CD4-positive, alpha-beta memory T cell (primary cell): ENCODE measurements at regions not wholly inside any gene's neighbourhood (a gene's known extent, or its start where the extent isn't known, plus 50 kb on each side); places are given as distances from the start of the nearest gene placed in this dataset.

Experiments used
- CTCF ChIA-PET: fragments of 350-600 bp; sonication (Branson Sonifier 250); formaldehyde crosslinking; loops from one replicate; lab custom pipeline; 2021; ENCODE audit warnings: inconsistent platforms; ENCODE audit not compliant: partially characterized antibody; lab: Charles Lee
- POLR2A ChIA-PET: fragments of 350-600 bp; sonication (Branson Sonifier 250); formaldehyde crosslinking; loops from one replicate; lab custom pipeline; 2021; ENCODE audit not compliant: partially characterized antibody; lab: Charles Lee
- DNase-seq, 5 donors: peaks; one replicate each; pipeline versions ENCODE4 v3.0.0 to v3.0.0-alpha.2; 2020 to 2022; ENCODE audit warnings: mixed read lengths in 1 of 5
- H3K27ac ChIP-seq: one replicate; pipeline ENCODE4 v1.7.0; 2013; ENCODE audit warnings: low read depth, low read length
- H3K27me3 ChIP-seq: 2 replicates; pipeline ENCODE4 v1.7.0; 2013; ENCODE audit warnings: mild to moderate bottlenecking, low read length, moderate library complexity; ENCODE audit not compliant: insufficient read depth
- H3K36me3 ChIP-seq: 2 replicates; pipeline ENCODE4 v1.7.0; 2013; ENCODE audit warnings: mild to moderate bottlenecking, low read length, moderate library complexity; ENCODE audit not compliant: insufficient read depth
- H3K4me1 ChIP-seq: 2 replicates; pipeline ENCODE4 v1.7.0; 2013; ENCODE audit warnings: mild to moderate bottlenecking, low read length, moderate library complexity; ENCODE audit not compliant: insufficient read depth
- H3K4me3 ChIP-seq, 2 donors: one replicate each; pipeline ENCODE4 v1.7.0; 2013; ENCODE audit warnings: low read length in 2 of 2, mild to moderate bottlenecking in 1 of 2
- H3K9me3 ChIP-seq, 2 donors: one replicate each; pipeline ENCODE4 v1.7.0; 2013; ENCODE audit warnings: low read length in 2 of 2, control low read depth in 1 of 2; ENCODE audit not compliant: control insufficient read depth in 1 of 2
- H3K27ac Mint-ChIP-seq, 7 donors: one replicate each; pipeline ENCODE4 v1.8.0; 2020 to 2021; ENCODE audit warnings: mixed read lengths in 7 of 7, mild to moderate bottlenecking in 6 of 7, inconsistent platforms in 3 of 7, moderate library complexity in 3 of 7
- H3K27me3 Mint-ChIP-seq, 2 donors: one replicate each; pipeline ENCODE4 v1.8.0; 2020 to 2021; ENCODE audit warnings: mixed read lengths in 2 of 2
- H3K36me3 Mint-ChIP-seq, 2 donors: one replicate each; pipeline ENCODE4 v1.8.0; 2020 to 2021; ENCODE audit warnings: mixed read lengths in 2 of 2, inconsistent platforms in 1 of 2, mild to moderate bottlenecking in 1 of 2
- H3K4me1 Mint-ChIP-seq, 4 donors: one replicate each; pipeline ENCODE4 v1.8.0; 2020 to 2021; ENCODE audit warnings: mixed read lengths in 4 of 4, mild to moderate bottlenecking in 1 of 4
- H3K4me3 Mint-ChIP-seq, 8 donors: one replicate each; pipeline ENCODE4 v1.8.0; 2020 to 2021; ENCODE audit warnings: mixed read lengths in 8 of 8, mild to moderate bottlenecking in 7 of 8, moderate library complexity in 6 of 8, inconsistent platforms in 3 of 8
- H3K9me3 Mint-ChIP-seq, 8 donors: one replicate each; pipeline ENCODE4 v1.8.0; 2020 to 2021; ENCODE audit warnings: mixed read lengths in 8 of 8, mild to moderate bottlenecking in 5 of 8, inconsistent platforms in 3 of 8, moderate library complexity in 1 of 8
- intact Hi-C: fragments of 100-400 bp; cut with micrococcal nuclease; formaldehyde crosslinking; loops from one replicate; pipeline ENCODE4 v1.15.1; 2023

DNA sequence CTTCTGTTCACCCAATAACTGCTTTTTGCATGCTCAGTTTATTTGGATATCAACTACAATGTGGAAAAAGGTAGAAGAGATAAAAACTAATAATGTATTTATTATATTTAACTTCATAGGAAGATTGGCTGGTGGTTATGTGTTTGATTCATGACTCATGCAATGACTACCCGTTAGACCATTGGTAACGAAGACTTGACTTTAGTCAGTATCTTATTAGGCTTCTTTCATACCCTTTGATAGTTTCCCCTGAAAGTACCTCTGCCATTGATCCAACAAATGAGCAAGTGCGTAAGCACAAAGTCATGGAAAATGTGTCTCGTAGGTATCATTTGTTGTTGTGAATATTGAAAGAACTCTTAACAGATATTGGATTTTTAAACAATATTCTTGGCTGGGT lies 394.7 kb downstream of the PPP3CA start:
- Mint-ChIP-seq H3K4me1 (peaks cover 0 to 3% (median 0%) of the 10 kb centered on the region in 4 donors), H3K27me3 (peaks cover 0 to 3% of the 10 kb centered on the region in 2 donors), H3K27ac (no peak overlapping the region), H3K4me3 (no peak overlapping the region), H3K36me3 (no peaks in the 10 kb centered on the region), H3K9me3 (peaks cover 0 to 4% (median 0%) of the 10 kb centered on the region in 8 donors)
- H3K4me1 ChIP-seq: no peaks in the 10 kb centered on the region
- no peak for DNase-seq
- H3K9me3 ChIP-seq: no peaks in the 10 kb centered on the region
- CTCF ChIA-PET: interaction anchor here (1.3 to 1.4 kb wide), 2 partner anchors 18 to 778 kb away, joined by 3 to 4 read pairs; no protein-coding TSS in a partner anchor
- intact Hi-C loops: no loop called here
- POLR2A ChIA-PET: no interaction called here
- no peak overlapping the region for H3K27ac ChIP-seq
- no peaks in the 10 kb centered on the region for H3K27me3 ChIP-seq
- H3K36me3 ChIP-seq: no peaks in the 10 kb centered on the region
- no peak overlapping the region for H3K4me3 ChIP-seq

DNA sequence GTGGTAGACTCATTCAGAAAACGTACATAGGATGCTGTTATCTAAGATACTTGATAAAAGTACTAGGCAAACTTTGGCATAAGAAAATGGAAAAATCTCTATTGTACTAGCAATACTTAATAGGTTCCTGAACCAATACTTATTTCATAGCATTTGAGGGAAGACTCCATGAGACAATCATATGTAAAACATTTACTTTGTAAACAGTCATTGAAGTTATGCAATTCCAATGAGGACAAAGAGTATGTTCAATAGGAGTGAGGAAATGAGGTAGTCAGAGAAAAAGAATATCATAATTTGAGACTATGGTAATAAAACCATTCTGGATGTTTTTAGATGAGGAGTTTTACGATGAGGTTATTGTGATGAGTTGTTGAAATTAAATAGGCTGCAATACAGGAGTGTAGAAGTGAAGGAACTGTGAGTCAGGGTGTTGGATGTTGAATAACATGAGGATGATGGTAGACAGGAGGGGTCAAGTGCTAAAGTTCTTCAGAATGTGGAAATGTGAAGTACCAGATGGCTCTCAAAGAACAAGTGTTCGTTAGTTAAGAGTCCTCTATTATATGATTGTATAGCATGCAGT lies 397.9 kb downstream of the PPP3CA start:
- H3K9me3 ChIP-seq: no peaks in the 10 kb centered on the region
- no peak overlapping the region for H3K4me3 Mint-ChIP-seq
- no peaks in the 10 kb centered on the region for H3K36me3 ChIP-seq
- H3K27ac ChIP-seq: no peak overlapping the region
- intact Hi-C loops: no loop called here
- peaks cover 0 to 8% of the 10 kb centered on the region in 2 donors for H3K27me3 Mint-ChIP-seq
- no peaks in the 10 kb centered on the region for H3K4me1 Mint-ChIP-seq
- H3K27ac Mint-ChIP-seq: no peak overlapping the region
- H3K4me1 ChIP-seq: no peaks in the 10 kb centered on the region
- H3K9me3 Mint-ChIP-seq: peaks cover 0 to 7% (median 3%) of the 10 kb centered on the region in 8 donors
- H3K4me3 ChIP-seq: no peak overlapping the region
- no peaks in the 10 kb centered on the region for H3K27me3 ChIP-seq
- POLR2A ChIA-PET: no interaction called here
- CTCF ChIA-PET: no interaction called here
- no peaks in the 10 kb centered on the region for H3K36me3 Mint-ChIP-seq
- DNase-seq: no peak

DNA sequence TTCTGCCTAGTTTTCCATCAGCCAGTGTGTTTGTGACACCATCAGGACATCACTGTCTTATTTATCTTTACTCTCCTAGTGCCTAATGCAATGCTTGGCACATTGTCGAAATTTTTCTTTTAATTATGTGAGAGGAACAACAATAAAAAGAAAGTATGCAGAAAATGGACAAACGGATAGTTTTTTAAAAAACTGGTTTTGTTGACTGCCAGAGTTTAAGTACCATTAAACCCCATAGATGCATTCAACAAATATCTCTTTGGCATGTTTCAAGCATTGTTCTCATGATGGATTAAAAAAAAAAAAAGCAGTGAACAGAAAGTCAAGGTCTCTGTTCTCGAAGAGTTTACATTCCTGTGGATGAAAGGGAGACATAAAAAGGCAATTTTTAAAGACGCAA lies 398.4 kb downstream of the PPP3CA start:
- H3K27me3 ChIP-seq: no peaks in the 10 kb centered on the region
- no peaks in the 10 kb centered on the region for H3K4me1 ChIP-seq
- peaks cover 0 to 8% of the 10 kb centered on the region in 2 donors for H3K27me3 Mint-ChIP-seq
- H3K4me3 ChIP-seq: no peak overlapping the region
- intact Hi-C loops: no loop called here
- H3K4me3 Mint-ChIP-seq: no peak overlapping the region
- H3K4me1 Mint-ChIP-seq: no peaks in the 10 kb centered on the region
- no peak overlapping the region for H3K27ac Mint-ChIP-seq
- ChIA-PET CTCF (no interaction called here), POLR2A (no interaction called here)
- no peaks in the 10 kb centered on the region for H3K36me3 ChIP-seq
- no peak overlapping the region for H3K27ac ChIP-seq
- H3K36me3 Mint-ChIP-seq: no peaks in the 10 kb centered on the region
- H3K9me3 Mint-ChIP-seq: peaks cover 0 to 7% (median 4%) of the 10 kb centered on the region in 8 donors
- H3K9me3 ChIP-seq: no peaks in the 10 kb centered on the region
- DNase-seq: no peak

DNA sequence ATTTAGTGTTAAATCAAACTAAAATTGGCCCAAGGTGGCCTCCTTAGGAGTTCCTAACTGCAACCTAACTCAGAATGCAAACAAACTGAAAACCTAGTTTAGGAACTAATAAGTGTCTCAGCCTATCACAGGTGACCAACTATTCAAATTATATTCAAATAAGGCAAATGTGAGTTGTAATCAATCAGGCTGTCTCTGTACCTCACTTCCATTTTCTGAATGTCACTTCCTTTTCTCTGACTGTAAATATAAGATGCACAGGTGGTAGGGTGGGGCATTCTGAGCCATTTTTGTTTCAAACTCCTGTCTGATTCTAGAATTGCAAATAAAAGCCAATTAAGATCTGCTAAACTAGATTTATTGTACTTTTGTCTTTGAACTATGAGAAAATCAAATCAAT lies 401.5 kb downstream of the PPP3CA start:
- H3K4me1 Mint-ChIP-seq: peaks cover 0 to 2% (median 0%) of the 10 kb centered on the region in 4 donors

DNA sequence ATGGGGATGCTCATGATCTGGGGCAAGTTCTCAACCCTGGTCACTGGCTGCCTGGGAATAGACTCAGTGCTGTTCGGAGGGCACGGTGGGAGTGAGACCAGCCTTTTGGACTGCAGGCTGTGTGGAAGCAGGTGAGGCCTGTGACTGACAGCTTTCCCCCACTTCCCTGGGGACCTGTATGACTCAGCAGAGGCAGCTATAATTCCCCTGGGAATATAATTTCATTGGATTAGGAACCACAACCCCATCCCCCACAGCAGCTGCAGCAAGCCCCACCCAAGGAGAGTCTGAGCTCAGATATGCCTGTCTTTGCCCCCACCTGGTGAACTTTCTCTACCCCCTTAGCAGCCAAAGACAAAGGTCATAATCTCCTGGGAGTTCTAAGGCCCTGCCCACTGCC lies 408.6 kb downstream of the PPP3CA start:
- peaks cover 0 to 8% (median 0%) of the 10 kb centered on the region in 8 donors for H3K9me3 Mint-ChIP-seq
- intact Hi-C loops: no loop called here

More for the DNA sequence above, 401.5 kb downstream of the PPP3CA start:
- no peaks in the 10 kb centered on the region for H3K4me1 ChIP-seq
- ChIA-PET POLR2A (no interaction called here), CTCF (no interaction called here)
- peaks cover 0 to 8% of the 10 kb centered on the region in 2 donors for H3K27me3 Mint-ChIP-seq
- H3K4me3 ChIP-seq: no peak overlapping the region
- no peaks in the 10 kb centered on the region for H3K36me3 Mint-ChIP-seq
- H3K36me3 ChIP-seq: no peaks in the 10 kb centered on the region
- DNase-seq: no peak
- H3K27me3 ChIP-seq: no peaks in the 10 kb centered on the region
- H3K27ac Mint-ChIP-seq: no peak overlapping the region
- no peak overlapping the region for H3K27ac ChIP-seq
- H3K9me3 ChIP-seq: no peaks in the 10 kb centered on the region
- H3K9me3 Mint-ChIP-seq: peaks cover 0 to 15% (median 5%) of the 10 kb centered on the region in 8 donors
- H3K4me3 Mint-ChIP-seq: no peak overlapping the region
- intact Hi-C loops: no loop called here

DNA sequence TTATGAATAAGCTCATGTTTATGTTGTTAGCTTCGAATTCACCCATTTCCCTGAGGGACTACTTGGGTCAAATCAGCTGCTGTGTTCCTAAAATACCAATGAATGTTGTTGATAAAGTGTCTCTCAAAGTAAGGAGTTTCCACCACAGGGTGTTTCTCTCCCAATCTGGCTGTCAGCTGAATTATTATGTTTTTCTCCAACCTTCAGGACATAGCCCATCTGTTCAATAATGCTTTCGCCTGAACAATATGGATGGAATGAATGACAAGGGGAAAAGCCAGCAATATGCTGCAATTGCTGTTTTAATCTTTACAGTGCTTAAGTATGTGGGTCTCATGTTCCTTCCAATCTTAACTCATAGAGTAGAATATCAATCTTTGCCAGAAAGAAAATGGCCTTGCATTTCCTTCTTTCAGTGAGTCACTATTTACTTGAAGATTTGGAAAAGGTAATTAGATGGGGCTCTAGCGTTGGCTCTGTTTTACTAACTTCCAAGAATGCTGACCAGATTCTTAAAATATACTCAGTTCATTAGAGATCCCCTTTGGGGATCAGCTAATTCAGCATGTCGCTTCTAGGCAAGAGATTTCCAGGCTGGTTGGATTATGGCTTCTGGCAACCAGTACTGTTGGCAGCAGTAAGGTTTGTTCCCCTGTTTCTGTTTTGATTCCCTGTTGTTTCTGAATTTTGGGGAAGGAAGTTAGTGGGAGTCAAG lies 410.5 kb downstream of the PPP3CA start:
- ChIA-PET POLR2A (no interaction called here), CTCF (interaction anchor here (0.7 to 1.1 kb wide), 3 partner anchors 23 to 794 kb away, joined by 3 read pairs; no protein-coding TSS in a partner anchor)
- H3K27ac ChIP-seq: no peak overlapping the region
- Mint-ChIP-seq H3K27me3 (no peaks in the 10 kb centered on the region), H3K27ac (no peak overlapping the region), H3K4me3 (no peak overlapping the region), H3K9me3 (no peaks in the 10 kb centered on the region), H3K36me3 (no peaks in the 10 kb centered on the region), H3K4me1 (peaks cover 11 to 21% (median 14%) of the 10 kb centered on the region in 4 donors)
- no peak overlapping the region for H3K4me3 ChIP-seq
- H3K36me3 ChIP-seq: no peaks in the 10 kb centered on the region
- H3K27me3 ChIP-seq: no peaks in the 10 kb centered on the region
- no peak for DNase-seq
- intact Hi-C loops: no loop called here
- no peaks in the 10 kb centered on the region for H3K9me3 ChIP-seq
- peaks cover 14% of the 10 kb centered on the region for H3K4me1 ChIP-seq

More for the DNA sequence above, 408.6 kb downstream of the PPP3CA start:
- Histone ChIP-seq H3K36me3 (no peaks in the 10 kb centered on the region), H3K27ac (no peak overlapping the region), H3K4me1 (no peaks in the 10 kb centered on the region), H3K4me3 (no peak overlapping the region), H3K9me3 (no peaks in the 10 kb centered on the region), H3K27me3 (no peaks in the 10 kb centered on the region)
- CTCF ChIA-PET: interaction anchor here (0.7 kb wide), 1 partner anchor 845 kb away, joined by 3 read pairs; no protein-coding TSS in a partner anchor
- Mint-ChIP-seq H3K27ac (no peak overlapping the region), H3K4me1 (peaks cover under 1 to 4% (median 3%) of the 10 kb centered on the region in 4 donors), H3K27me3 (no peaks in the 10 kb centered on the region), H3K4me3 (no peak overlapping the region), H3K36me3 (no peaks in the 10 kb centered on the region)
- no peak for DNase-seq
- POLR2A ChIA-PET: no interaction called here

DNA sequence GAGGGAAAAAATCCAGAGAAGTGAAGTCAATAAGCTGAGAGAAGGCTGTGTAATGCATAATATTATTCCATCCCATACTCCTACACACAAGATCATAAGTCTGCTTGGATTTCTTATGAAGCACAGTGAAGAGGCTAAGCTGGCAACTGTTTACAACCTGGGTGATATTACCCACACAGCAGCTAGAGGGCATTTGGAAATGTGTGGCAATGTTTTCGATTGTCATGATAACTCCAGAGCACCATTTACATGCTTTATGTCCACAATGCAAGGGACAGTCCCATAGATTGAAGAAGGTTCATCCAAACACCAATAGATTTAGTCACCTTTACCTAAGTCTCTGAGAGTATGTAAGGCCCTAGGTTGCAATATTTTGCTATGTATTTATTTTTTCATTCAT lies 412.2 kb downstream of the PPP3CA start:
- Mint-ChIP-seq H3K9me3 (no peaks in the 10 kb centered on the region), H3K4me3 (no peak overlapping the region), H3K27me3 (no peaks in the 10 kb centered on the region), H3K4me1 (peaks cover 11 to 21% (median 14%) of the 10 kb centered on the region in 4 donors), H3K36me3 (no peaks in the 10 kb centered on the region), H3K27ac (no peak overlapping the region)
- no peaks in the 10 kb centered on the region for H3K9me3 ChIP-seq
- DNase-seq: peak in 1 of 5 donors; percentile 9
- CTCF ChIA-PET: interaction anchor here (0.6 to 1.9 kb wide), 4 partner anchors 18 to 796 kb away, joined by 3 to 5 read pairs (median 4); no protein-coding TSS in a partner anchor
- H3K27me3 ChIP-seq: no peaks in the 10 kb centered on the region
- POLR2A ChIA-PET: no interaction called here
- peaks cover 14% of the 10 kb centered on the region for H3K4me1 ChIP-seq
- H3K36me3 ChIP-seq: no peaks in the 10 kb centered on the region
- H3K4me3 ChIP-seq: no peak overlapping the region
- H3K27ac ChIP-seq: no peak overlapping the region
- intact Hi-C loops: no loop called here
